ENCODE measurements at regions not wholly inside any gene's neighbourhood (a gene's known extent, or its start where the extent isn't known, plus 50 kb on each side); places are given as distances from the start of the nearest gene placed in this dataset.
"Not testable (repeated sequence)": the region's sequence is repeated elsewhere in the genome, so short reads cannot be mapped to it uniquely, and the experiment has no call there.

DNA sequence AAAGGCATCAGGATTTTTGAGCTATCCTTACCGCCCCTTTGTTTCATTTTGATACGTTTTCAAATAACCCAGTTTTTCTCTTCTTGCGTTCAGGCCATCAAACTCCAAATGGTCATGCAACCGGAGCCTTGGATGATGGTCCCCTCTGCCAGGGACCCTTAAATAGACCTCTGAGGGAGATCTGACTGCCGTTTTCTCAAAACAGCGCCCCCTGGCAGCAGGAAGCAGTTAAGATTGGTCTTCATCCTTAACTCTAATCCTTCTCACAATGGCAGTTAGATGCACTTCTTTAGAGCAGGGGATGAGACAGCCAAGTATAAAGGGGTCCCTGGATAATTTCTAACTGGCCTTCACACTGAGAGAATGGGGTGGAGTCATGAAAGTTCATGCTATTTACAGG lies 525.0 kb upstream of the SPANXN1 start:
- intact Hi-C loops (cut with DNase I; ENCODE audit: low total_unique reads), result no loop called here
- no peak overlapping the region for H3K4me3 ChIP-seq (ENCODE audit: low read depth, poor library complexity, severe bottlenecking)
- TF ChIP-seq, protein P1, sequence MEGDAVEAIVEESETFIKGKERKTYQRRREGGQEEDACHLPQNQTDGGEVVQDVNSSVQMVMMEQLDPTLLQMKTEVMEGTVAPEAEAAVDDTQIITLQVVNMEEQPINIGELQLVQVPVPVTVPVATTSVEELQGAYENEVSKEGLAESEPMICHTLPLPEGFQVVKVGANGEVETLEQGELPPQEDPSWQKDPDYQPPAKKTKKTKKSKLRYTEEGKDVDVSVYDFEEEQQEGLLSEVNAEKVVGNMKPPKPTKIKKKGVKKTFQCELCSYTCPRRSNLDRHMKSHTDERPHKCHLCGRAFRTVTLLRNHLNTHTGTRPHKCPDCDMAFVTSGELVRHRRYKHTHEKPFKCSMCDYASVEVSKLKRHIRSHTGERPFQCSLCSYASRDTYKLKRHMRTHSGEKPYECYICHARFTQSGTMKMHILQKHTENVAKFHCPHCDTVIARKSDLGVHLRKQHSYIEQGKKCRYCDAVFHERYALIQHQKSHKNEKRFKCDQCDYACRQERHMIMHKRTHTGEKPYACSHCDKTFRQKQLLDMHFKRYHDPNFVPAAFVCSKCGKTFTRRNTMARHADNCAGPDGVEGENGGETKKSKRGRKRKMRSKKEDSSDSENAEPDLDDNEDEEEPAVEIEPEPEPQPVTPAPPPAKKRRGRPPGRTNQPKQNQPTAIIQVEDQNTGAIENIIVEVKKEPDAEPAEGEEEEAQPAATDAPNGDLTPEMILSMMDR (IDR thresholded peaks at IDR 0.05), result no peak
- TF ChIP-seq POLR2A (IDR thresholded peaks at IDR 0.05), result no peak
- WGBS, 2 donors, result 53 to 80% methylated on average over 5 to 6 of the region's 6 CpGs
- no peak for DNase-seq (ENCODE audit: low spot score in 2 of 2)

DNA sequence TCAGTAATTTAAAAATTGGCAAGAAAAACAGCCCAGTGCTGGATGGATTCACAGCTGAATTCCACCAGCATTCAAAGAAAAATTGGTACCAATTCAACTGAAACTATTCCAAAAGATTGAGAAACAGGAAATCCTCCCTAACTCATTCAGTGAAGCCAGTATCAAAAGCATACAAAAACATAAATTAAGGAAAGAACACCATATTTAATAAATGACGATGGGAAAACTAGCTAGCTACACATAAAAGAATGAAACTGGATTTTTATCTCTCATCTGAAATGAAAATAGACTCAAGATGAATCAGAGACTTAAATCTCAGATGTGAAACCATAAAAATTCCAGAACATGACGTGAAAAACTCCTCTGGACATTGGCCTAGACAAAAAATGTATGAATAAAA lies 516.8 kb upstream of the SPANXN1 start:
- 17 to 25% methylated on average over 2 of the region's 2 CpGs for WGBS, 2 donors
- H3K4me3 ChIP-seq (ENCODE audit: low read depth, poor library complexity, severe bottlenecking), result no peak overlapping the region
- no peak for TF ChIP-seq POLR2A (IDR thresholded peaks at IDR 0.05)
- TF ChIP-seq, protein P1 (IDR thresholded peaks at IDR 0.05), result no peak
- intact Hi-C loops (cut with DNase I; ENCODE audit: low total_unique reads), result no loop called here
- no peak for DNase-seq (ENCODE audit: low spot score in 2 of 2)

DNA sequence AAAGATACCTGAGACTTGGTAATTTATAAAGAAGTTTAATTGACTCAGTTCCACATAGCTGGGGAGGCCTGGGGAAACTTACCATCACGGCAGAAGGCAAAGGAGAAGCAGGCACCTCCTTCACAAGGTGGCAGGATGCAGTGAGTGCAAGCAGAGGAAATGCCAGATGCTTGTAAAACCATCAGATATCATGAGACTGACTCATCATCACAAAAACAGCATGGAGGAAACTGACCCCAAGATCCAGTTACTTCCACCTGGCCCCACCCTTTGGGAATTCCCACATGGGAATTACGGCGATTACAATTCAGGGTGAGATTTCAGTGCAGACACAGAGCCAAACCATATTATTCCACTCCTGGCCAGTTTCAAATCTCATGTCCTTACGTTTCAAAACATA lies 514.7 kb upstream of the SPANXN1 start:
- TF ChIP-seq, protein P1 (IDR thresholded peaks at IDR 0.05), result no peak
- TF ChIP-seq POLR2A (IDR thresholded peaks at IDR 0.05), result no peak
- 50 to 60% methylated on average over 4 of the region's 4 CpGs for WGBS, 2 donors
- no peak for DNase-seq (ENCODE audit: low spot score in 2 of 2)
- no peak overlapping the region for H3K4me3 ChIP-seq (ENCODE audit: low read depth, poor library complexity, severe bottlenecking)
- intact Hi-C loops (cut with DNase I; ENCODE audit: low total_unique reads), result no loop called here

DNA sequence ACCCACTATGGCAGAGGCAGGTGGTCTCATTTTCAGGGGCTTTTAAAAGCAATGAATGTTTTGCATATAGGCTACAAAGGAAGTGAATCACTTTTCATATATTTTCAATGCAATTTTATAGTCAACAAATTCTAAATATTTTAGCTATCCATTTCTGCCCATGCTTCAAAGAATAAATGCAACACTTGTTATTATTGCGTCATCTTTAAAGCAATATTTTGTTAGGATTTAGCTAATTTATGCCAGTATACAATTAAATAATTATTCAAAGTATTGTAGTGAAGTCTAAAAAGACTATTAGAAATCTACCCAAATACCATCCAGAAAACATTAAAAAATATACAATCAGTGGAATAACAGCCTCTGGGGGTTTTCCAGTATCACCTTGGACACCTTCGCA lies 509.1 kb upstream of the SPANXN1 start:
- TF ChIP-seq, protein P1 (IDR thresholded peaks at IDR 0.05), result no peak
- no peak for TF ChIP-seq POLR2A (IDR thresholded peaks at IDR 0.05)
- intact Hi-C loops (cut with DNase I; ENCODE audit: low total_unique reads), result no loop called here
- H3K4me3 ChIP-seq (ENCODE audit: low read depth, poor library complexity, severe bottlenecking), result no peak overlapping the region
- 85 to 90% methylated on average over 2 of the region's 2 CpGs for WGBS, 2 donors
- no peak for DNase-seq (ENCODE audit: low spot score in 2 of 2)

DNA sequence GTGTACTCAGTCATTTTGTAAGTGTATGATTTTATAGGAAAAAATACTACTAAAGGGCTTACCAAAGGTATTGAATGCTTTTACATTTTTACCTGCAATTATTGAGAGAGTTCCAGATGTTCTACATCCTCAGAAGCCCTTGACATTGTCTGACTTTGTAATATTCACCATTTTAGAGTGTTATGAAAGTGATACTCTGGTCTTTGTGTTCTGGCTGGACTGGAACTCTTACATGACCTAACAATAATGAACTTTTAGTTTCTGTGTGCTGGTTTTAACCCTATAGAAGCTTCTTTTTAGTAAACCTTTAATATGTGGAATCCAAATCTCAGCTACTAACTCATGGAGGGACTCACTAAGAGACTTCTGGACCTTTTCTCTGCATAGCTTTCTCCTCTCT lies 478.8 kb upstream of the SPANXN1 start:
- TF ChIP-seq, protein P1 (IDR thresholded peaks at IDR 0.05), result no peak
- no peak for TF ChIP-seq POLR2A (IDR thresholded peaks at IDR 0.05)
- intact Hi-C loops (cut with DNase I; ENCODE audit: low total_unique reads), result no loop called here

DNA sequence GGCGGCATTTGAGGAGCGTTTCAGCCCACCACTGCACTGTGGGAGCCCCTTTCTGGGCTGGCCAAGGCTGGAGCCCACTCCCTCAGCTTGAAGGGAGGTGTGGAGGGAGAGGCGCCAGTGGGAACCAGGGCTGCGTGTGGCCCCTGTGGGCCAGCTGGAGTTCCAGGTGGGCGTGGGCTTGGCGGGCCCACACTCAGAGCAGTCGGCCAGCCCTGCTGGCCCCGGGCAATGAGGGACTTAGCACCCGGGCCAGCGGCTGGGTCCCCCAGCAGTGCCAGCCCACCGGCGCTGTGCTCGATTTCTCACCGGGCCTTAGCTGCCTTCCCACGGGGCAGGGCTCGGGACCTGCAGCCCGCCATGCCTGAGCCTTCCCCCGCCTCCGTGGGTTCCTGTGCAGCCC lies 463.8 kb upstream of the SPANXN1 start:
- DNase-seq (ENCODE audit: low spot score in 2 of 2); H3K4me3 ChIP-seq (ENCODE audit: low read depth, poor library complexity, severe bottlenecking); intact Hi-C loops (cut with DNase I; ENCODE audit: low total_unique reads): not testable (repeated sequence)
- 88% methylated on average over 7 of the region's 19 CpGs; no CpG with 5 or more reads in 1 of the 2 donors for WGBS, 2 donors

More for the DNA sequence above, 478.8 kb upstream of the SPANXN1 start:
- H3K4me3 ChIP-seq (ENCODE audit: low read depth, poor library complexity, severe bottlenecking), result no peak overlapping the region
- no peak for DNase-seq (ENCODE audit: low spot score in 2 of 2)

All from lower leg skin (tissue), 4 donors.